Activated B cell treated with CpG ODN at 0.5 μM for 24 hours (primary cell): ENCODE measurements at regions not wholly inside any gene's neighbourhood (a gene's known extent, or its start where the extent isn't known, plus 50 kb on each side); places are given as distances from the start of the nearest gene placed in this dataset.

Experiments used
- ATAC-seq: fragments of 200-7000 bp; cut with Tn5 transposase; one replicate; pipeline ENCODE4 v1.10.0; 2021; ENCODE audit warnings: low read depth, mild to moderate bottlenecking, moderate library complexity
- CTCF ChIA-PET: fragments of 350-600 bp; sonication (Branson Sonifier 250); formaldehyde crosslinking; loops from one replicate; lab custom pipeline; 2021; ENCODE audit warnings: antibody characterized with exemption; lab: Charles Lee
- POLR2A ChIA-PET: fragments of 350-600 bp; sonication (Branson Sonifier 250); formaldehyde crosslinking; loops from one replicate; lab custom pipeline; 2021; ENCODE audit warnings: antibody characterized with exemption; lab: Charles Lee
- DNase-seq: peaks from one replicate; pipeline ENCODE4 v3.0.0; 2022
- H3K27ac Mint-ChIP-seq: one replicate; pipeline ENCODE4 v1.8.0; 2020; ENCODE audit warnings: mixed read lengths
- H3K27me3 Mint-ChIP-seq: one replicate; pipeline ENCODE4 v1.8.0; 2021; ENCODE audit warnings: mixed read lengths
- H3K36me3 Mint-ChIP-seq: one replicate; pipeline ENCODE4 v1.8.0; 2021; ENCODE audit warnings: low read depth, mixed read lengths
- H3K4me1 Mint-ChIP-seq: one replicate; pipeline ENCODE4 v1.8.0; 2021; ENCODE audit warnings: mixed read lengths
- H3K4me3 Mint-ChIP-seq: one replicate; pipeline ENCODE4 v1.8.0; 2020; ENCODE audit warnings: mild to moderate bottlenecking, mixed read lengths
- H3K9me3 Mint-ChIP-seq: one replicate; pipeline ENCODE4 v1.8.0; 2020; ENCODE audit warnings: mixed read lengths
- intact Hi-C: fragments of 100-400 bp; cut with micrococcal nuclease; formaldehyde crosslinking; loops from one replicate; pipeline ENCODE4 v1.15.1; 2024
- TF ChIP-seq, protein P1 (sequence below): fragments of 200-600 bp; IDR thresholded peaks from one replicate; pipeline ENCODE4 v1.8.0; 2022; ENCODE audit warnings: antibody characterized with exemption, mild to moderate bottlenecking

DNA sequence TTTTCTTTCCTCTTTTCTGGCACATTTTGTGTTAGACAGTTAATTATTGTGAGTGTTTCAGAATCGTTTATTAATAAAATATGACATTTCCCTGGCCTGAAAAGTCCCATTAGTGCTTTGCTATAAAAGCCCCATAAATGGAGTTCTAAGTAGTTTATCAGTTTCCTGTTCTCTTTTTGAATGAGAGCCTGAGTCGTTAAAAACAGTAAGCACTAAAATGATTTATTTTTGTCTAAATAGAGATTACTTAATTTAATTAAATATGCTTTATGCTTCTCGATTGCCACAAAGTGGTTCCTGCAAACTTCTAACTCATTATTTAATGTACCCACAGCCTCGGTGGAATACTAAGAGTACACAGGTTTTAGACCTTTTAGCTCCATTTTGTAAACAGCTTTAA, 577.9 kb downstream of the C6orf118 start:
- no peak for ATAC-seq
- TF ChIP-seq, protein P1, sequence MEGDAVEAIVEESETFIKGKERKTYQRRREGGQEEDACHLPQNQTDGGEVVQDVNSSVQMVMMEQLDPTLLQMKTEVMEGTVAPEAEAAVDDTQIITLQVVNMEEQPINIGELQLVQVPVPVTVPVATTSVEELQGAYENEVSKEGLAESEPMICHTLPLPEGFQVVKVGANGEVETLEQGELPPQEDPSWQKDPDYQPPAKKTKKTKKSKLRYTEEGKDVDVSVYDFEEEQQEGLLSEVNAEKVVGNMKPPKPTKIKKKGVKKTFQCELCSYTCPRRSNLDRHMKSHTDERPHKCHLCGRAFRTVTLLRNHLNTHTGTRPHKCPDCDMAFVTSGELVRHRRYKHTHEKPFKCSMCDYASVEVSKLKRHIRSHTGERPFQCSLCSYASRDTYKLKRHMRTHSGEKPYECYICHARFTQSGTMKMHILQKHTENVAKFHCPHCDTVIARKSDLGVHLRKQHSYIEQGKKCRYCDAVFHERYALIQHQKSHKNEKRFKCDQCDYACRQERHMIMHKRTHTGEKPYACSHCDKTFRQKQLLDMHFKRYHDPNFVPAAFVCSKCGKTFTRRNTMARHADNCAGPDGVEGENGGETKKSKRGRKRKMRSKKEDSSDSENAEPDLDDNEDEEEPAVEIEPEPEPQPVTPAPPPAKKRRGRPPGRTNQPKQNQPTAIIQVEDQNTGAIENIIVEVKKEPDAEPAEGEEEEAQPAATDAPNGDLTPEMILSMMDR, result no peak
- no peak overlapping the region for H3K4me3 Mint-ChIP-seq
- H3K27ac Mint-ChIP-seq, result no peak overlapping the region
- no peaks in the 10 kb centered on the region for H3K27me3 Mint-ChIP-seq
- DNase-seq, result no peak
- no peaks in the 10 kb centered on the region for H3K4me1 Mint-ChIP-seq
- ChIA-PET CTCF (no interaction called here), POLR2A (no interaction called here)
- intact Hi-C loops, result no loop called here
- H3K9me3 Mint-ChIP-seq, result peaks cover 9% of the 10 kb centered on the region
- no peaks in the 10 kb centered on the region for H3K36me3 Mint-ChIP-seq

DNA sequence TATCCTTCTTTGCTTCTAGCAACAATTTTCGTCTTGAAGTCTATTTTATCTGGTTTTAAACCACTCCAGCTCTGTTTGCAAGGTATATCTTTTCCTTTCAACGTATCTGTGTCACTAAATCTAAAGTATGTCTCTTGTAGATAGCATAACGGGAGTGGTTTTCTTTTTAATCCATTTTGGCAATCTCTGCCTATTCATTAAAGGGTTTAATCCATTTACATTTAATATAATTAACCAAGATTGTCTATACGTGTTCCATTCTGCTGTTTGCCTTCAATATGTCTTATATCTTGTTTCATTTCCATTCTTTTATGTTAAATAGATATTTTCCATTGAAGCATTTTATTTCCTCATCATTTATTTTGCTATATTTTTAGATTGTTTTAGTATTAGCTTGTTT, 587.9 kb downstream of the C6orf118 start:
- CTCF ChIA-PET, result interaction anchor here (0.6 kb wide), 1 partner anchor 410 kb away, joined by 4 read pairs; no protein-coding TSS in a partner anchor
- POLR2A ChIA-PET, result no interaction called here
- Mint-ChIP-seq H3K4me3 (no peak overlapping the region), H3K27me3 (no peaks in the 10 kb centered on the region), H3K9me3 (peaks cover 15% of the 10 kb centered on the region), H3K36me3 (no peaks in the 10 kb centered on the region), H3K27ac (no peak overlapping the region), H3K4me1 (no peaks in the 10 kb centered on the region)
- intact Hi-C loops, result no loop called here
- DNase-seq (no peak), ATAC-seq (no peak)
- TF ChIP-seq, protein P1, result no peak

DNA sequence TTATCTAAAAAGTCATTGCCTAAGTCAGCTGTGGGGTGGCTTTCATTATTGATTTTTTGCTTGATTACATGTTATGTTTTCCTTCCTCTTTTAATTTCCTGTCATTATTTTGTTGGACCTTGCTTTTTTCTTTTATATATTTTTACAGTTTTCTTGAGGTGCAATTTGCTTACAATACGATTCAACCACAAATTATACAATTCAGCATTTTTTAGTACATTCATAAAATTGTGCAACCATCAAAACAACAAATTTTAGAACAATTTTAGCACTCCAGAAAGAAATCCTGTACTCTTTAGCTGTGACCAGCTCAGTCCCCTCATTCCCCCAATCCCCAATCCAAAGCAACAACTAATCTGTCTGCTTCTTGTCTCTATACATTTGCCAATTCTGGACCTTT, 608.9 kb downstream of the C6orf118 start:
- CTCF ChIA-PET, result no interaction called here
- POLR2A ChIA-PET, result no interaction called here
- DNase-seq, result no peak
- TF ChIP-seq, protein P1, result no peak
- H3K27me3 Mint-ChIP-seq, result no peaks in the 10 kb centered on the region
- no peak overlapping the region for H3K27ac Mint-ChIP-seq
- intact Hi-C loops, result no loop called here
- H3K36me3 Mint-ChIP-seq, result no peaks in the 10 kb centered on the region
- peaks cover 7% of the 10 kb centered on the region for H3K9me3 Mint-ChIP-seq
- no peak for ATAC-seq
- H3K4me1 Mint-ChIP-seq, result no peaks in the 10 kb centered on the region
- no peak overlapping the region for H3K4me3 Mint-ChIP-seq

DNA sequence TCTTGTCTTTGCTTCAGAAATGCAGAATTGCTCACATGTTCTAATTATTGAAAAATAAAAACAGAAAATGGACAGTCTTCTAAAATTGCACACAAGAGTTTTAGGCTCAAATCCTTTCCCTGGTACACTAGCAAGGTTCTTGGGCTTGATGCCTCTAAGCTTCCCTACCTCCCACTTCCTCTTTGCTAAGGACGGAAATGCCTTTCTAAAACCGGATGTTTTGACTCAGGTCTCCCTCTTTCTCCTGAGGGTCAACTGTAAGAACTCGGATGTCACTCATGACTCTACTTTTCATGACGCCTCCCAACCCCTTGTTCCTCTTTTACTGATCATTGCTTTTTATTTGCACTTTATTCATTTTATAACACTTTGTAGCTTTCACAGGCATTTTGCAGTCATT, 613.5 kb downstream of the C6orf118 start:
- POLR2A ChIA-PET, result no interaction called here
- TF ChIP-seq, protein P1, result no peak
- DNase-seq (no peak), ATAC-seq (no peak)
- CTCF ChIA-PET, result no interaction called here
- intact Hi-C loops, result no loop called here
- H3K27me3 Mint-ChIP-seq, result no peaks in the 10 kb centered on the region
- H3K4me3 Mint-ChIP-seq, result no peak overlapping the region
- no peak overlapping the region for H3K27ac Mint-ChIP-seq
- no peaks in the 10 kb centered on the region for H3K36me3 Mint-ChIP-seq
- no peaks in the 10 kb centered on the region for H3K4me1 Mint-ChIP-seq
- peaks cover 5% of the 10 kb centered on the region for H3K9me3 Mint-ChIP-seq

DNA sequence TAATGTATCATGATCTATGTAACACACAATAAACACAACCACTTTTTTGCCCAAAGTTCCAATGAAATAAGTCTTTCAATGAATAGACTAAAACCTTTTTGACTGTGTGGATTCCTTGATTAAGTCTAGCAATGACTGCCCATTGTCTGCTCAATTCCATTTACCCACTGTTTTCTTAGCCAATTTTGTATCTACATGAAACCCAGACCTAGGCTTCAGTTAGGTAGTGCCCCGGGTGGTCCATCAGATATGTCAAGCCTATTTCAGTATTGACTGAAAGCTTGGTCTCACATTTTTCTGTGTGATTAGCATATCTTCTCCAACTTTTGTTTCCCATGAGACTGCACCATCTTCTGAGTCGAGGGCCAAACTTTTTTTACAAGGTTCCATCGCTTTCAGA, 615.0 kb downstream of the C6orf118 start:
- Mint-ChIP-seq H3K36me3 (no peaks in the 10 kb centered on the region), H3K4me1 (no peaks in the 10 kb centered on the region)

More for the DNA sequence above, 615.0 kb downstream of the C6orf118 start:
- peaks cover 4% of the 10 kb centered on the region for H3K9me3 Mint-ChIP-seq
- H3K27me3 Mint-ChIP-seq, result no peaks in the 10 kb centered on the region
- intact Hi-C loops, result no loop called here
- H3K4me3 Mint-ChIP-seq, result no peak overlapping the region
- TF ChIP-seq, protein P1, result no peak
- no peak overlapping the region for H3K27ac Mint-ChIP-seq
- CTCF ChIA-PET, result no interaction called here
- ATAC-seq, result no peak
- DNase-seq, result no peak
- POLR2A ChIA-PET, result no interaction called here
